GM23248 (cell line): ENCODE measurements at regions not wholly inside any gene's neighbourhood (a gene's known extent, or its start where the extent isn't known, plus 50 kb on each side); places are given as distances from the start of the nearest gene placed in this dataset.

ENCODE experiments used
- EZH2 ChIP-seq: fragments of 200-600 bp; sonication (generic); IDR thresholded peaks from 2 replicates; pipeline ENCODE4 v1.6.1; 2018; ENCODE audit warnings: antibody characterized with exemption, mild to moderate bottlenecking; ENCODE audit not compliant: insufficient read depth, poor library complexity, severe bottlenecking
- EZH2phosphoT487 ChIP-seq: fragments of 200-600 bp; sonication (generic); IDR thresholded peaks from 2 replicates; pipeline ENCODE4 v1.6.1; 2018; ENCODE audit warnings: antibody characterized with exemption, moderate library complexity, mild to moderate bottlenecking, low read depth; ENCODE audit not compliant: insufficient read depth

DNA sequence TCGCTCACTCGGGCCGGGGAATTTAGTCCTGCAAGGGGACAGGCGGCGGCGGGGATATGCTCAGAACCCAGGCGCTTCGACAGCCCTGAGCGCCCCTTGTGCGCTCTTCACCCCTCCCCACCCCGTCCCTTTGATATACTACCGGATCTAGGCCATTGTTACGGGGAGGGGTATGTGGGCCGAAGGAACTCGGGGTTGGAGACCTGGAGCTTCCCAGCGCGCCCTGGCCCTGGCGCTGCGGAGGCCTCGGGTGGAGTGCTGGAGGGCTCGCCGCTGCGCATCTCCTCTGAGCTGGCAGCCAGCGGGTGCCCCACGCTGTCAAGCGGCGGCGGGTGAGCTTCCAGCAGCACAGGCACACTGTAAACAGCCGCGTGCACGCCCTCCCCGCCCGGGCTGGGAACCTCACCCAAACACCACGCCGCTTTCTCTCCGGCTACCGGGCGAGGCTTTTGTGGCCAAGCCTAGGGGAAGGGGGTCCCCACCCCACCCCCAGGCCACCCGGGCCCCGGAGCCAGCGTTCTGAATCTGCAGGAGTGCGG, 54.5 kb upstream of the BCOR start:
- TF ChIP-seq EZH2phosphoT487 (no peak), EZH2 (no peak)
